Loucy (cell line): ENCODE measurements at regions not wholly inside any gene's neighbourhood (a gene's known extent, or its start where the extent isn't known, plus 50 kb on each side); places are given as distances from the start of the nearest gene placed in this dataset.

Experiments
- EZH2phosphoT487 ChIP-seq: fragments of 200-600 bp; IDR thresholded peaks from 2 replicates; pipeline ENCODE4 v1.6.1; 2018; ENCODE audit warnings: antibody characterized with exemption, mild to moderate bottlenecking, moderate library complexity, borderline replicate concordance
- TF ChIP-seq, protein P1 (sequence below): fragments of 200-600 bp; sonication (generic); conservative IDR thresholded peaks from 2 replicates; pipeline ENCODE4 v1.5.1; 2014; ENCODE audit warnings: mild to moderate bottlenecking, antibody characterized with exemption, low read length

DNA sequence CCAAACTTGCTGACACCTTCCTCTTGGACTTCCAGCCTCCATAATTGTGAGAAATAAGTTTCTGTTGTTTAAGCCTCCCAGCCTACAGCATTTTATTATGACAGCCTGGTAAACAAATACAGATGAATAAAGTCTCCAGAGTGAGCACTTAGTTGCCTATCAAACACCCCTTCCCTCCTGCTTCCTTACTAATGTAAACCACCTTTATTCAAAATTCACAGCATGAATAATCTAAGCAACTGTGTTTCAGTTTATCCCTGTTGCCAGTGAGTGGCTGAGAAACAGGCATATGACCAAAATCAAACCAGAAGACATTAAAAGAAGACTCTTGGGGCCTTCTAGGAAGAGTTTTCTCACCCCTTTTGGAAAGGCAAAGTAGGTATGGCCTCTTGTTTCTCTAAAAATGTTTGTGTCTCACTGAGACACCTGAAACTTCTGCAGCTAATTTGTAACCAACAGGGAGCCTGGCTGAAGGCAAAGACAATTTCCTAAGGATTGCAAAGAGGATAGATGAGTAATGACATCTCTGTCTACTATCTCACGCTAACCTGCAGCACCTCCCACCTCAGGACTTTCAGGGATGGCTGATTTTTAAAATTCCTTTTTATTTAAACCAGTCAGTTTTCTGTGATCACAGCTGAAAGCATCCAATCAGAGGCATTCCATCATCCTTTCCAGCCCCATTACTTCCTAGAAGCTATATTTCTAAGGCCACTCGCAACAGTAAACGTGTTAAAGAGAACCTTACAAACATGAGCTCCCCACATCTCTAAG is 61.4 kb upstream of the LRRC55 start:
- TF ChIP-seq, protein P1, sequence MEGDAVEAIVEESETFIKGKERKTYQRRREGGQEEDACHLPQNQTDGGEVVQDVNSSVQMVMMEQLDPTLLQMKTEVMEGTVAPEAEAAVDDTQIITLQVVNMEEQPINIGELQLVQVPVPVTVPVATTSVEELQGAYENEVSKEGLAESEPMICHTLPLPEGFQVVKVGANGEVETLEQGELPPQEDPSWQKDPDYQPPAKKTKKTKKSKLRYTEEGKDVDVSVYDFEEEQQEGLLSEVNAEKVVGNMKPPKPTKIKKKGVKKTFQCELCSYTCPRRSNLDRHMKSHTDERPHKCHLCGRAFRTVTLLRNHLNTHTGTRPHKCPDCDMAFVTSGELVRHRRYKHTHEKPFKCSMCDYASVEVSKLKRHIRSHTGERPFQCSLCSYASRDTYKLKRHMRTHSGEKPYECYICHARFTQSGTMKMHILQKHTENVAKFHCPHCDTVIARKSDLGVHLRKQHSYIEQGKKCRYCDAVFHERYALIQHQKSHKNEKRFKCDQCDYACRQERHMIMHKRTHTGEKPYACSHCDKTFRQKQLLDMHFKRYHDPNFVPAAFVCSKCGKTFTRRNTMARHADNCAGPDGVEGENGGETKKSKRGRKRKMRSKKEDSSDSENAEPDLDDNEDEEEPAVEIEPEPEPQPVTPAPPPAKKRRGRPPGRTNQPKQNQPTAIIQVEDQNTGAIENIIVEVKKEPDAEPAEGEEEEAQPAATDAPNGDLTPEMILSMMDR = no peak
- no peak for TF ChIP-seq EZH2phosphoT487
